HG02759 (cell line): ENCODE measurements at regions not wholly inside any gene's neighbourhood (a gene's known extent, or its start where the extent isn't known, plus 50 kb on each side); places are given as distances from the start of the nearest gene placed in this dataset.

Experiments
- ATAC-seq: cut with Tn5 transposase; IDR thresholded peaks from one replicate; pipeline ENCODE4 v1.9.1; 2021; ENCODE audit warnings: mild to moderate bottlenecking, moderate library complexity; ENCODE audit not compliant: unreplicated experiment

DNA sequence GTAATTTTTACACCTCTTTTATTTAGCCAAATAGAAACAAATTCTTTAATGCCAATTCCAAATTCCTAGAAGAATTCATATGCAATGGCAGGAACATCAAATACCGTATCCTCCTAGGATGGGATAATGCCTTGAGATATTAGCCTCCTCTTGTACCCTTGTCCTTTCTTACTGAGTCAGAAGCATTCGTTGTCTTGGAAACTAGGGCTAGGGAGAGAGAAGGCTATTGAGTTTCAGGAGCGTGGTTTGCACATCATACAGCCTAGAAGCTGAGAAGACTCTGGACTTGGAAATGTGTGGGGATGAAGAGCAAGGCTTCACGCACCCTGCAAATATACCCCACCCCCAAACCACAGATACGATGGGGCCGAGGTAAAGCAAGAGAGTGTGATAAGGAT lies 300.7 kb downstream of the SP3 start:
- no peak for ATAC-seq

DNA sequence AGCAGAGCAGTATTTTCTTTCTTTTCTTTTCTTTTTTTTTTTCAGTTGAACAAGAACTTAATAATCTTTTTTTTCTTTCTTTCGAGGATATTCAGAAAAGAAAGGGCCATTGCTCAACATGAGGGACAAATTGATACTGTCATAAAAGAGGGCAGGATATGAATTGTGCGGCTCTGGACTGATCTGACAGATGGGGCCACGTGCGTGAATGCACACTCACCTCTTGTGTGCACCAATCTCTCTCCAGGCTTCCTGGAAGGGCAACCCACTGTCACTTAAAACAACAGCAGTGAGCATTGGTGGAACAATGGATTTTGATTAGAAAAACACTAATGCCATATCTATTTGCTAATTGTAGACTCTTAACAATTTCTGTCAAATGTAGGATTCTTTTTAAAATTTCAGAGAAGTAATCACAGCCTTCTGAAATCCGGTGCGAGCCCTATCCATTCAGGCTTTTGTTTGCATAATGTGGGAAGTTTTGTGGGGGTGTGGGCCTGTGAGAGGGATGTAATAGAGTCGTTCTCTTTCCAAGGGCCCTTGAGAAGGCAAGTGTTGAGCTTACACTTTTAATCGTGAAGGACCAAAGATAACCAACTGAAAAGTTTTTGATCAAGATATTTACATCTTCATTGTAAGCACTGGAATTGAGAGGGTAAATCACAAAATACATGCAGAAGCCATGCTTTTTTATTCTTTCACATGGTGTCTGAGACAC lies 298.8 kb downstream of the SP3 start:
- ATAC-seq = no peak

DNA sequence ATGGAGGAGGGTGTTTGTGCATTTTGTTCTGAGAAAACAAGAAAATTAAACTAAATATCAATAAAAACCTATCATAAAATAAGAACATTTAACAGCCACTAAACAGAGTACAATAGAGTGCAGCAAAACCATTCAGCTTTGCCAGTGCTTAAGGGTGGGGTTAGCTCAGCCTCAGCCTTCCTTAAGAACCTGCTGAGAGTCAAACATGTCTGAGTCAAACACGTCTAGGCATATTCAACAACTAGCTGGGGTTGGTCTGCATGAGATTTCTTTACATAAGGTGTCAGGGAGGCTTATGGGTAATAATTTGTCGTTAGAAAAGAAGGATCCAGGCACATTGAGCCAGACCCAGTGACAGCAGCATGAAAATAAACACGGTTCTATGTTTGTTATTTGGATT lies 298.2 kb downstream of the SP3 start:
- no peak for ATAC-seq

DNA sequence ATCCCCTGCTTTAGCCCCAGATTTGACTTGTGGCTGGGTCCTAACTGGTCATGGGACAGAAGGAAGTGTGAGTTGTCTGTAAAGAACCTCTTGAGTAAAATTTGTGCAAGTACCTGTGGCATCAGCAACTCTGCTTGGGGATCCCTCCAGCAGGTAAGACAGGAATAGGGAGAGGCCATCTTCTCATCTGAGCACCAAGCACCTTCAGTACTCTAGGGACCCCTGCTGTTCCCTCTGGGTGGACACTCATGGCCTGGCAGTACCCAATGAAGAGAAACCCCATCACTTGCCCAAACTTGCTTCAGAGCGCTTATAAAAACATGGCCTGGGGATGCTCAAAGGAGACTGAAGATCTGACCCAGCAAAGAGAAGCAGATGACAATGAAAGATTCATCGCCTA lies 297.8 kb downstream of the SP3 start:
- ATAC-seq = no peak

DNA sequence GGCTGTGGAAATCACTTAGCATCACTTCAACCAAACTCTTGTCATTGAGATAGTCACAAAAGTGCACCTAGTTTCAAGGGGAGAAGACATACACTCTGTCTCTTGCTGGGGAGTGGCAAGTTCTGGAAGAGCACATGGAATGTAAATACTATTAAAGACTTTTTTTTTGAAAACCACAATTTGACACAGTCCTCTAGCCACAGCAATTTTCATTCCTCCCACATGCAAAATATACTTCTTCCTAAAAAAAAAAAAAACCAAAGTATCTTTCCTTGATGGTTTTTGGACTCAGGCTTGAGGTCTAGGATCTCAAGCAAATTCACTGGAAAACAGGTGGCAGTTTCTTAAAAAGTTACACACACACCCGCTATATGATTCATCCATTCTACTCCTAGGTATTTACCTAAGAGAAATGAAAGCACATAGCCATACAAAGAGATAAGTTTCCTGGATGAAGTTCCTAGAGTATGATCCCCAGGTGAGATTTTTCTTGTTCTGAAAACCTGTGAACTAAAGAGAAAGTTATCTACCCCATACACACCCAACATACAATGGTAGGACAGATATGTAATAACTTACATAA lies 295.8 kb downstream of the SP3 start:
- ATAC-seq = no peak

DNA sequence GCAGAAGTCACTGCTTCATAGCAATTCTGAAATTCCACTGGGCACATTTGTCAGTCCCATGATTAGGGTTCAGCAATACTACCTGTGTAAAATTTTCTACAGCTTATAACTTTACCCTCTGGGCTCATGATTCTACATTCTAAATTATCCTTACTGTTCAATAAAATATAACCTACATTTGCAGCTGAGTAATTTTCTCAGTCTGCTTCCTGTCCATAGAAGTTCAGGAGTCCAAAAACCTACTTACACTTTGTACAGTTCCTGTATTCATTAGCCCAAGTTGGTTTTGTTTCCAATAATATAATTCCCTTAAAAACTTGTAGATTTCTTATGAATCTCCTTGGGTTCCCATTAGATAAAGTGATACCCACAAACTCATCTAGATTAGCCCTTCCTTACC lies 295.3 kb downstream of the SP3 start:
- no peak for ATAC-seq

DNA sequence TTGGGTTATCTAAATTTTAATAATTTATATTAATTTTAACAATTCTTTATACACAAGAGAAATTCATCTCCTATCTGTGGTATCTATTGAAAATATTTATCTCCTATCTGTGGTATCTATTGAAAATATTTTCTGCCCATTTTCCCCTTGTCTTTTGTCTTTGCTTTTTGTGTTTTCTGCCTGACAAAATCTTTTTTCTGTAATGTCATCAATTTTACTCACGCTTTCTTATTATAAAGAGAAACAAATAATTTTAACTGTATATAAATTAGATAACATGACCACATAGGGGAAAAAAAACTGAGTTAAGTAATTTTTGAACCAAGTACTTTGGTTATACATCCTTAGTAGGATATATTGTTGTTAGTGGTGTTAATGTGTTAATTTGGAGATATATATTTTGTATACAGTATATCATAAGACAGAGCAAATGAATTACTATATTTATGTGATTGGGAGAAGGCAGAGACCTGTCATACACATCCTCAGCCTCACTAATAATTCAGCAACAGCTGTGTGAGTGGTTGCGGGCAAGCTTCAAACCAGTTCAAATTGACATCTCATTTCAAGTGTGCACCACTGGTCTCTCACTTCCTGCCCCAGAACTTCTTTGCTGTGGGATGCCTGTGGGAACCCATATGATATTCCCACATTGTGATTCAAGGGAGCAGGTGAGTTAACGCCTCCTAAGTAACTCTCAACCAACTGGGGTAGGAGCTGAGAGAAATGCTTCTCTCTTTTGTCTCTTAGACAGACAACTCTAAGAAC lies 292.4 kb downstream of the SP3 start:
- no peak for ATAC-seq

DNA sequence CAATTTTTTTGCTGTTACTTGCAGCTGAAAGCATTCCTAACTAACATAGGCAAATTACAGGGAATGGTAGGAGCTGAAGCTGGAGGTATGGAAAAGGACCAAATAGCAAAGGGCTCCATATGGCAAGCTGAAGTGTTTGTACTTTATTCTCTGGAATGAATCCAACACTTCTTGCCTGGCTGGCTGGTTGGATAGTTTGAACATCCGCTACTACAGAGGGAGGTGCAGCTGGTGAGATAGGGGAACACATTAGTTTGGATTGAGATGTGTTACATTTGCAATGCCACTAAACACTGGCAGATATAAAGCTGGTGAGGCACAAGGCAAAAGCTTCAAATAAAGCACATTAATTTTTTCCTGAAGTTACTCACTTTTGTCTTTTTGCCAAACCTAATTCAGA lies 291.5 kb downstream of the SP3 start:
- ATAC-seq = no peak

DNA sequence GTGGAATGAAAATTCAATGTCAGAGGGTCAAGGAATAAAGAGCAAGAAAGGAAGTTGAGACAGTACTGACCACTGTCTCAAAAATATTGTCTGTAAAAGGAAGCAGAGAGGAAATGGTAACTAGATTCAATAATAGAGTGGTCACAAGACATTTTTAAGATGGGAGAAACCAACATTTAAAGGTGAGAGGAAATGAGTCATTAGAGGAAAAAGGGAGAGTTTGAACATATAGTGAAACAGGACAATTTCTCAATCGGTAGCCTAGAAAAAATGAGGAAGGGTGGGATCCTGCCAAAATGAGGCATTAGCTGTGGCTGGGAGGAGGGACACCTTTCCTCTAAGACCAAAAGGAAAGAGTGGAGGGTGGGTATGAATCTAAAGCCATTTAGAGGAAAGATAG lies 288.5 kb downstream of the SP3 start:
- no peak for ATAC-seq

DNA sequence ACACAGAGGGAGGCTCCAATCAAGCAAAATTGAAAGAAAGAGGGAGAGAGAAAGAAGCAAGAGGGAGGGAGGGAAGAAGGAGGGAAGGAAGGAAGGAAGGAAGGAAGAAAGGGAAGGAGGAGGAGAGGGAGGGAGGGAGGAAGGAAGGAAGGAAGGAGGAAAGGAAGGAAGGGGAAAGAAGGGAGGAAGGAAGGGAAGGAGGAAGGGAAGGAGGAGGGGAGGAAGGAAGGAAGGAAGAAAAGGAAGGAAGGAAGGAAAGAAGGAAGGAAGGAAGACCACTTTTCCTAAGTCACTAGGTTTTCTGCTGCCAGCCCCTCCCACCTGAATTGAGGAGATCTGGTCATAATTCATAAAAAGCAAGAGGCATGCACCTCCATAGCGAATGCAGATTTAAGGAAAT lies 287.0 kb downstream of the SP3 start:
- no peak for ATAC-seq

DNA sequence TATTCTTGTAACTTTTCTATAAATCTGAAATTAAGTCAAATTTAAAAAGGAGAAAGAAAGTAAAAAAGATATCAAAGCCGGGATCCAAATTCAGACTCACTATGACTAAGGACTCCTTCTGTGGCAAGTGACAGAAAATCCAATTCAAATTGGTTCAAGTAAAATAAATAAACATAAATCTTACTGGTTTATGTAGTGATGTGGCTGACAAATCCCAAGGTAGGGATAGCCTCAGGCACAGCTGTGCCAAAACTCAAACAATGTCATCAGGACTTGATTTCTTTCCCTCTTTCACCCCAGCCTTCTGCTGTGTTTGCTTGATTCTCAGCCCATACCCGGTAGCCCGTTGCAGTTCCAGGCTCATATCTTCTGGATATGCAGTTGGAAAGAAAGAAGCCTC lies 284.6 kb downstream of the SP3 start:
- no peak for ATAC-seq

DNA sequence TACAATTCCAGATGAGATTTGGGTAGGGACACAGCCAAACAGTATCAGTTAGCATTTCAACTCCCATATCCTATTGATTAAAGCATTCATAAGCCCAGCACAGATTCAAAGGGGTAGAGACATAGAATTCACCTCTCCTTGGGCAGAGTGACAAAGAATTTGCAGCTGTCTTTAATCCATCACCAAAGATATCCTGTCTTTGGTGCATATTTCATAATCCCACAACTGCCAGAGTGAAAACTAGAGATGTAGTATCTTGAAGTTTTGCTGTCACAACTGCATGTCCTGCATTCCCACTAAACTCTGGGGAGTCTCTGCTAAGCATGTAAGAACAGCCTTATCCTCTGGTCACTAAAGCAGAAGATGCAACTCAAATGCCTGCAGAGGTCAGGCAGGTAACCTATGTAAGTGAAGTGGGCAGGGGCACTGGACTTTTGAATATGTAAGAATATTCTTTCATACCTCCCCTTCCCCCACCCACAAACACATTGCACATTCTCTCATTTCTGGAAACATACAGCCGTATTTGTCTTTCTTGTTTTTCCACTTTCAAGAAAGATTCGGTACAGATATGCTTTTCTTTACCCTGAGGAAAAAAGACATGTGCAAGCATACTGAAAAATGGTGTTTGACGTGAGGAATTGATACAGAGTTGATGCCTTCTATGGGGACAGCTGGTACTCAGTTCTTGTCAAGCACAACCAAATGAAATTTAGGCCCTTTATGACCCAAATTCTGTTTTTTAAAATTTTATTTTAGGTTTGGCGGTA lies 283.1 kb downstream of the SP3 start:
- no peak for ATAC-seq

DNA sequence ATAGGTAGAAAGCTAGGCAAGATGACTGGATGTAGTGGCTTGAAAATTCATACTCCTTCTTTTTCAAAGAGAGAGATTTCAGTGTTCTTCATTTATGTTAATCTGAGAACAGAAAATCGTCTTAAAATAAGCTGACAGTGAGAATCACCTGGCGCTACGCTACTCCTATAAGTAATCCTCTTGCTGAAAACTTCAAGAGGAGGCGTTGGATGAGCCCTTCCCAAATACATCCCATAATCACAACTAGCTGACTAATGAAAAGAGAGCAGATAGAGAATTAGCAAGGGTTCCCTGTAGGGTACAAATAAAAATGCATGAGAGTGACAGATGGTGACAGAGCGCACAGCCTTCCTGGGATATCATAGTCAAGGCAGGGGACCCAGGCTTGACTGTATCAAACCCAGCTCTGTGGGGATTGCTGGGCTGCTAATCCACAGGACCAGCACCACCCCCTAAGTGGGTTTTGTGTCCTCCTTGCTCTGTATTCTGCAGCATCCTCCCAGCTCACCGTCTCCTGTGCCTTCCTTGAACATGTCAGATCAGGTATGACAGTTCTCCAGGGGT lies 280.2 kb downstream of the SP3 start:
- no peak for ATAC-seq

DNA sequence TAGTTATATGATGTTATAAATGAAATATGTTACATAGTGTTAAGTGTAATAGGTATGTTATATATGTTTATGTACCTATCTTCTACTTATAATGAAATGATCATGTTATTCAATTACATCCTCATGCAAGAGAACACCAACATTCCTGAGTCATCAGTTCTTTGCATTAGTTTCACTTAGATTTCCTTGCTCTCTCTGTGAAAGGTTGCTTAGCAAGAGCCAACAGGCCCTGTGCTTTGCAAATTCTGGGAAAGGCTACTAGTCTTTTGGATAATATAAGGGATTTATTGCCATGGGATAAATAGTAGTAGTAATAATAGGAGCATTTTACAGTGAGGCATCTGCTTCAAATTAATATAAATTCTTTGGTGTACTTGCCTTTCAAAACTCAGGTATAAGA lies 274.8 kb downstream of the SP3 start:
- no peak for ATAC-seq

DNA sequence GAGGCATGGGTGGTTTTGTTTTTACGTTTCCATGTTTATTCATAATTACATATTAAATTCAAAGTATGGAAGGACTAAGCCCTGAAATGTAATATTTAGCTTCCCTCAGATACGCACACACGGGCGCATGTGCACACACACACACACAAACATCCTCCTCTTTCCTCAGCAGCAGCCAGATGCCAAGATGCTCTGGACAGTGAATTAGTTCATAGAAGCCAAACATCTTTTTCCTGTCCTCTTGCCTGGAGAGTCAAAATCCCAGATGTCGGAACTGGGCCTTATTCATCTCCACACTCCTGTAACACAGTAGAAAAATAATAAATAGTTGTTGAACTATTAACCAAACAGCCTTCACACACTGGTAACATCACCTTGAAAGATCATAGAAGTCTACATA lies 273.1 kb downstream of the SP3 start:
- ATAC-seq = no peak

DNA sequence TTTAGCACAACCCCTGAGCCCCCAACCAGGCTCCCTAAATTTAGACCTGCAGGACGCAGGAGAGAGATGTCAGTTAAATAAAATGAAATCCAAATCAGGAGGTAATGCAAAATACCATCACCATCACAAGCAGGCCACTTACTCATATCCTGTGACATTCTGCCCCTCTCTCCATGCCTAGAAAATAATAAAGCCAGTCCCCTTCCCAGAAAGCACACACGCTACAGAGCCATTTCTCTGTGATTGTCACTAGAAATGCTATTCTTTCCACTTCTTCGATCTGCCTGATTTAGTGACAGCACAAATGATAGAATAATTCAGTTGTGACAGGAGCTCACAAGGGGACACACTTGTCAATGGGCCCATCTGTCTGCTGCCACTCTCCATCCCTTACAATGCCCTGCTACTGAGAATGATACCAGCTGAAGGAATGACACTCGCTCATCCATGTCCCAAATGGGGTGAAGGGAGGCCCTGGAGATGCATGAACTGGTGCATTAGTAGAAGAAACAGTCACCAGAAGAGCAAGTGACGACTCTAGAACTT lies 272.1 kb downstream of the SP3 start:
- no peak for ATAC-seq

DNA sequence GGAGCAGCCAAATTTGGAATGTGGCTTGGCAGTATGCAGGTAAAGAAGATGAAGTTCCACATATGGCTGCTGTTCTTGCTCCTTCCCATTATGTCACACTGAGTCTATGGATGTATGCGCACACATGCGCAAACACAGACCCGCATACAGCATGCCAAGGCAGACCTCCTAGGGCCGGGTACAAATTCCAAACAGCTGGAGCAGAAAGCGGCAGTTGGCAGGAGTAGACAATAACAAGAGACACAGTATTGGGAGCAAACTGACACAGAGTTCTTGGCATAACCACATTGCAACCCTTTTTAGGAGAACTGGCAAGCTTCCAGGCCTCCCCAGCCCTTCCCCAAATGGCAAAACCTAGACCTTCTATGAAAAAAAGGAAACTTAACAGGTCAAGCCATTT lies 268.9 kb downstream of the SP3 start:
- ATAC-seq = no peak

DNA sequence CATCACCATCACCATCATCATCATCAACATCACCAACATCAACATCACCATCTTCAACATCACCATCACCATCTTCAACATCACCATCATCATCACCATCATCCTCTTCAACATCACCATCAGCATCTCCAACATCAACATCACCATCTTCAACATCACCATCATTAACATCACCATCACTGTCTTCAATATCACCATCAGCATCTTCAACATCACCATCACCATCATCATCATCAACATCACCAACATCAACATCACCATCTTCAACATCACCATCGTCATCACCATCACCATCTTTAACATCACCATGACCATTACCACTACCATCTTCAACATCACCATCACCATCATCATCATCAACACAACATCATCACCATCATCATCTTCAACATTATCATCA lies 267.2 kb downstream of the SP3 start:
- ATAC-seq = no peak

DNA sequence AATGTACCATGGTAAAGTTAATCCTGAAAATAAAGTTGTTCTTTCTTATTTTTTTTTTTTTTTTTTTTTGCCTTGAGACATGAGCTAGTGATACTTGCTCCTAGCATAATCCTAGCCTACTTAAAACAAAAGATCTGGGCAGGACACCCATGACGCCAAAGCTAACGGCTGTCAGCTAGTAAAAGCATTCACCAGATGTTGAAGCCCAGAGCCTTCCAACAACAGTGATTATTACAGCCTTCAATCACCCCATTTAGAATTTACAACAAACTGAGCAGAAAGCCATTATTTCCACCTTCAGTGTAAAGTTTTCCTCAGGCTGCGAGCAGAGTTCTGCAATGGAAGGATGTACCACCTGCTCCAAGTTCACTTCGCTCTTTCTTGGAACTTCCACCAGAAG lies 259.5 kb downstream of the SP3 start:
- no peak for ATAC-seq

DNA sequence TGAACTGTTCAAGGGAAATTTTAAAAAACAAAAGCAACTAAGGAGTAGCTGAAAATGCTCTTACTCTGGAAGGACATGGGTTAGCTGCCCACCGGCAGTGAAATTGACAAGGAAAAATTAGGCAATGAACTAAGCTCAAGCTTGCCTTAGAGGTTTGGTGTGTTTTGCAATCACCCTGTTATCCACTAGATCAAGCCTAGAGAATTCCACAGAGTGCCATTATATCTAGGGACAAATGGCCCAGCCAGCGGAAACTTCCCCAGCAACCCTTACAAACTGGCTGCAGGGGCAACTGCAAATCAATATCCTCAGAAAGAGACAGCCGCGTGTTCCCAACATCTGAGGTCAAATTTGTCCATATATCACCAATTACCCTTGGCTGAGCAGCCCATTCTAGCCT lies 258.2 kb downstream of the SP3 start:
- ATAC-seq = no peak

DNA sequence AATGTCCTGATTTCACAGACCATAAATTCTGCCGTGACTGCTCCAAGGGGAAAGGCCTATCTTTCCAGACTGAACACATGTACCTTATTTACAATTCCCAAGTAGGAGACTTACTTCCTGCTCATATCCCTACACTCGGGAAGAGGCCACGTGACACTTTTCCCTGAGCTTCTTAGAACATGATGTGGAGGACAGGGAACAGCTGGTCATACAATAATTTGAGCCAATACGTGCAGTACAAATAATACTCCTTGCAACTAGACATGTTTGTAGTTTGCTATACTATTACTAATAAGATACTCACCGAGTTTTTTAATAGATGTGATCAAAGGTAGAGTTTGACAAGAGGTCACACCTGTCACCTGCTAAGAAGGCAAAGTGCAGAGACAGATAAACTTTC lies 256.4 kb downstream of the SP3 start:
- no peak for ATAC-seq
